ENCODE measurements at regions not wholly inside any gene's neighbourhood (a gene's known extent, or its start where the extent isn't known, plus 50 kb on each side); places are given as distances from the start of the nearest gene placed in this dataset.

DNA sequence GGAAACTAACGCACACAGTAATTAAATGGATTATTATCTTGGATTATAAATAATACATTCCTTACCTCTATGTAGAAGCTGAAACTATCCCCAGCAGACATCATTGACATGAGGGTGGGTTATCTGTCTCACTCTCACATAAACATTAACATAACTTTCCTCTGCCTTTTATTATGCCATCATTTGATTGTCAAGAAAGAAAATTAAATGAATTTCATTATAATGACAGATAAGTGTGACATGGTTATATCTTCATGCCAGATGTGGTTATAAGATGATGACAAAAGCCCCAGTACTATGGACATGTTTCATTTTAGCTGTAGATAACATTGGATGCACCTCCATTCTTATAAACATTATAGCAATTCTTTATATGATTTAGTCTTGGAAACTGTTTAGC lies 476.5 kb downstream of the KCNT2 start:
- Histone ChIP-seq H3K27me3 (ENCODE audit: control insufficient read depth in 3 of 3, insufficient read depth in 3 of 3, low read length in 2 of 3) (no peaks in the 10 kb centered on the region), H3K4me3 (no peak overlapping the region), H3K9me3 (ENCODE audit: control insufficient read depth in 4 of 4, insufficient read depth in 3 of 4, low read length in 3 of 4) (no peaks in the 10 kb centered on the region), H3K9ac (ENCODE audit: insufficient read depth in 1 of 2, low read length in 2 of 2) (no peak overlapping the region), H3K4me1 (ENCODE audit: control insufficient read depth in 5 of 5, insufficient read depth in 5 of 5, low read length in 5 of 5) (peaks cover 0 to 5% (median 0%) of the 10 kb centered on the region in 5 donors), H3K27ac (ENCODE audit: low read depth in 1 of 2, low read length in 1 of 2) (no peak overlapping the region), H3K36me3 (ENCODE audit: control insufficient read depth in 4 of 4, insufficient read depth in 4 of 4, low read length in 4 of 4) (no peaks in the 10 kb centered on the region)
- no peak for ATAC-seq (ENCODE audit: insufficient read depth, low FRiP score)
- TF ChIP-seq, protein P1, sequence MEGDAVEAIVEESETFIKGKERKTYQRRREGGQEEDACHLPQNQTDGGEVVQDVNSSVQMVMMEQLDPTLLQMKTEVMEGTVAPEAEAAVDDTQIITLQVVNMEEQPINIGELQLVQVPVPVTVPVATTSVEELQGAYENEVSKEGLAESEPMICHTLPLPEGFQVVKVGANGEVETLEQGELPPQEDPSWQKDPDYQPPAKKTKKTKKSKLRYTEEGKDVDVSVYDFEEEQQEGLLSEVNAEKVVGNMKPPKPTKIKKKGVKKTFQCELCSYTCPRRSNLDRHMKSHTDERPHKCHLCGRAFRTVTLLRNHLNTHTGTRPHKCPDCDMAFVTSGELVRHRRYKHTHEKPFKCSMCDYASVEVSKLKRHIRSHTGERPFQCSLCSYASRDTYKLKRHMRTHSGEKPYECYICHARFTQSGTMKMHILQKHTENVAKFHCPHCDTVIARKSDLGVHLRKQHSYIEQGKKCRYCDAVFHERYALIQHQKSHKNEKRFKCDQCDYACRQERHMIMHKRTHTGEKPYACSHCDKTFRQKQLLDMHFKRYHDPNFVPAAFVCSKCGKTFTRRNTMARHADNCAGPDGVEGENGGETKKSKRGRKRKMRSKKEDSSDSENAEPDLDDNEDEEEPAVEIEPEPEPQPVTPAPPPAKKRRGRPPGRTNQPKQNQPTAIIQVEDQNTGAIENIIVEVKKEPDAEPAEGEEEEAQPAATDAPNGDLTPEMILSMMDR (IDR thresholded peaks at IDR 0.05; ENCODE audit: control extremely low read depth, extremely low read depth), result no peak
- 84 to 89% methylated on average over 1 of the region's 1 CpG for WGBS, 2 donors
- no peak for DNase-seq

DNA sequence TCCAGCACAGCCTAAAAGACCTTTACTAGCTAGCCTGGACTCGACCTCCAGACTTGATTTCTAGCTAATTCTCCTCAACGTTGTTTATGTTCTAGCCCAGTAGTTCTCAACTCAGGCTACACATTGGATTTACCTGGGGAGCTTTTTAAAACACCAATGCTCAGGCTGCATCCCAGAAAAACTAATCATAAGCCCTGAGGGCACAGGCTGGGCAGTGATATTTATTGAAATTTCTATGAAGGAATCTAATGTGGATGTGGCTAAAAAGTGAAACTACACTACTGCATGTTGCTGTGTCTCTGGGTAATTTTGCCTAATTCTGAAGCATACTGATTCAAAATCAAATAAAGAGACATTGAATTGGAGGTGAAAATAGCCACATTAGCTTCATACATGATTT lies 479.4 kb downstream of the KCNT2 start:
- Histone ChIP-seq H3K9ac (ENCODE audit: insufficient read depth in 1 of 2, low read length in 2 of 2) (no peak overlapping the region), H3K4me1 (ENCODE audit: control insufficient read depth in 5 of 5, insufficient read depth in 5 of 5, low read length in 5 of 5) (peaks cover 0 to 5% (median 0%) of the 10 kb centered on the region in 5 donors), H3K9me3 (ENCODE audit: control insufficient read depth in 4 of 4, insufficient read depth in 3 of 4, low read length in 3 of 4) (no peaks in the 10 kb centered on the region), H3K27me3 (ENCODE audit: control insufficient read depth in 3 of 3, insufficient read depth in 3 of 3, low read length in 2 of 3) (no peaks in the 10 kb centered on the region), H3K36me3 (ENCODE audit: control insufficient read depth in 4 of 4, insufficient read depth in 4 of 4, low read length in 4 of 4) (no peaks in the 10 kb centered on the region), H3K4me3 (no peak overlapping the region), H3K27ac (ENCODE audit: low read depth in 1 of 2, low read length in 1 of 2) (no peak overlapping the region)
- WGBS, 2 donors, result 72 to 74% methylated on average over 2 of the region's 2 CpGs
- ATAC-seq (ENCODE audit: insufficient read depth, low FRiP score) (no peak), DNase-seq (no peak)
- TF ChIP-seq, protein P1 (IDR thresholded peaks at IDR 0.05; ENCODE audit: control extremely low read depth, extremely low read depth), result no peak

DNA sequence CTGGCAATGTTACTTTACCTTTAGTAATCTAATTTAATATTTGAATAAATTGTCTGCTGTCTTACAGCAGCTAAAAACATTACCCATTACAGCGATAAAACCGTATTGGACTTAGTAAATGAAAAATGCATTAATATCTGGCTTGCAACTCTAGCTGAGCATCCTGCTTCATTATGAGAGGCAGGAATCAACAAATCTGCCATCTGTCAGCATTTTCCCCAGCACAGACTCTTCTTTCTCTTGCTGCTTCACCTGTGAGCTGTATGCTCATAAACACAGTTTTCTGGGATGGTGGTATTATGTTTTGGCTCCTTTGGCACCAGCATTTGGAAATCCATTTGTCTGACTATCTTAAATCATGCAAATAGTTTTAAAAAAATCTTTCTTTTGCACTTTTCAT lies 487.1 kb downstream of the KCNT2 start:
- TF ChIP-seq, protein P1 (IDR thresholded peaks at IDR 0.05; ENCODE audit: control extremely low read depth, extremely low read depth), result no peak
- Histone ChIP-seq H3K27me3 (ENCODE audit: control insufficient read depth in 3 of 3, insufficient read depth in 3 of 3, low read length in 2 of 3) (no peaks in the 10 kb centered on the region), H3K27ac (ENCODE audit: low read depth in 1 of 2, low read length in 1 of 2) (no peak overlapping the region), H3K4me3 (no peak overlapping the region), H3K9me3 (ENCODE audit: control insufficient read depth in 4 of 4, insufficient read depth in 3 of 4, low read length in 3 of 4) (no peaks in the 10 kb centered on the region), H3K9ac (ENCODE audit: insufficient read depth in 1 of 2, low read length in 2 of 2) (no peak overlapping the region), H3K36me3 (ENCODE audit: control insufficient read depth in 4 of 4, insufficient read depth in 4 of 4, low read length in 4 of 4) (no peaks in the 10 kb centered on the region), H3K4me1 (ENCODE audit: control insufficient read depth in 5 of 5, insufficient read depth in 5 of 5, low read length in 5 of 5) (no peaks in the 10 kb centered on the region)
- WGBS, 2 donors, result 91 to 93% methylated on average over 2 of the region's 2 CpGs
- DNase-seq (no peak), ATAC-seq (ENCODE audit: insufficient read depth, low FRiP score) (no peak)

DNA sequence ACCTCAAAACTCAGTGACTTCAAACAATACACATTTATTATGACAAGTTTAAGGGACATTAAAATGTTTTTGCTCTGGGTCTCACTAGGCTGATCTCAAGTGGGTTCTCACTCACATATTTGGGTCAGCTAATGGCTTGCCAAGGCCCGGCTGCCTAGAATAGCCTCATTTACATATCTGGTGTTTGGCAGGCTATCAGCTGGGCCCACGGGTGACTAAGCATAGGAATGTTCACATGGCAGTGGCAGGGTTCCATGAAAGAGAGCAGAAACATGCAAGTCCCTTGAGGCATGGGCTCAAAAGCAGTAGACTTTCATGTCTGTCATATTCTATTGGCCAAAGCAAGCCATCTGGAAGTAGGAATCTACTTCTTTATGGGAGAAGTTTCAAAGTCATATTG lies 492.6 kb downstream of the KCNT2 start:
- WGBS, 2 donors, result 11 to 46% methylated on average over 2 of the region's 2 CpGs
- peak overlapping the region in 1 of 2 donors; percentile 58 for H3K27ac ChIP-seq (ENCODE audit: low read depth in 1 of 2, low read length in 1 of 2)
- H3K36me3 ChIP-seq (ENCODE audit: control insufficient read depth in 4 of 4, insufficient read depth in 4 of 4, low read length in 4 of 4), result no peaks in the 10 kb centered on the region
- H3K4me1 ChIP-seq (ENCODE audit: control insufficient read depth in 5 of 5, insufficient read depth in 5 of 5, low read length in 5 of 5), result no peaks in the 10 kb centered on the region
- no peaks in the 10 kb centered on the region for H3K27me3 ChIP-seq (ENCODE audit: control insufficient read depth in 3 of 3, insufficient read depth in 3 of 3, low read length in 2 of 3)
- no peak for ATAC-seq (ENCODE audit: insufficient read depth, low FRiP score)
- H3K4me3 ChIP-seq, result no peak overlapping the region
- DNase-seq, result no peak
- no peak overlapping the region for H3K9ac ChIP-seq (ENCODE audit: insufficient read depth in 1 of 2, low read length in 2 of 2)
- H3K9me3 ChIP-seq (ENCODE audit: control insufficient read depth in 4 of 4, insufficient read depth in 3 of 4, low read length in 3 of 4), result no peaks in the 10 kb centered on the region
- TF ChIP-seq, protein P1 (IDR thresholded peaks at IDR 0.05; ENCODE audit: control extremely low read depth, extremely low read depth), result no peak

Measured in lung (tissue), 11 donors.